ENCODE measurements at regions not wholly inside any gene's neighbourhood (a gene's known extent, or its start where the extent isn't known, plus 50 kb on each side); places are given as distances from the start of the nearest gene placed in this dataset.

DNA sequence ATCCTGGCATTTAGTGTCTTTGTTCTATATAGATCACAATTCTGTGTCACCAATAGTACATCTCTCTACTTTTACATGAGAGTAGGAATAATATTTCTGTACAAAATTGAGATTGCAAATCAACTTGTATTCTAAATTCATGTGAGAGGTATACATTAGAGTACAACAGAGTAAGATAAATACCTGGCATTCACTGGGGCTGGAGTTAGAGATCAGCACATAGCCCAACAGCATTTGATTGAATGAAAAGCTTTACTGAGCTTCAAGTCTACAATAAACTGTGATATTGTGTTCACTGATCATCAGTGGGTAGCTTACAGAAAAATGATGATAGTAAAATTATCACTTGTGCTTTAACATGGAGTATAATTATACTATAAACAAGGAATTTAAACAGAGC, 1114.7 kb downstream of the REEP3 start:
- Histone ChIP-seq H3K4me1 (ENCODE audit: control insufficient read depth, insufficient read depth, low read length) (no peaks in the 10 kb centered on the region), H3K36me3 (ENCODE audit: control insufficient read depth in 2 of 2, insufficient read depth in 1 of 2, low read length in 2 of 2) (no peaks in the 10 kb centered on the region), H3K27ac (ENCODE audit: extremely low read depth, low read depth, low read length) (no peak overlapping the region), H3K9me3 (ENCODE audit: control insufficient read depth, insufficient read depth, low read depth, low read length) (no peaks in the 10 kb centered on the region), H3K4me3 (ENCODE audit: low read depth, low read length) (no peak overlapping the region)
- ChIA-PET POLR2A (no interaction called here), CTCF (interaction anchor here (0.6 kb wide), 1 partner anchor 81 kb away, joined by 3 read pairs; no protein-coding TSS in a partner anchor)
- TF ChIP-seq ZNF777 (tag by site-specific recombination; IDR thresholded peaks at IDR 0.05; ENCODE audit: borderline replicate concordance): no peak
- TF ChIP-seq, protein P1, sequence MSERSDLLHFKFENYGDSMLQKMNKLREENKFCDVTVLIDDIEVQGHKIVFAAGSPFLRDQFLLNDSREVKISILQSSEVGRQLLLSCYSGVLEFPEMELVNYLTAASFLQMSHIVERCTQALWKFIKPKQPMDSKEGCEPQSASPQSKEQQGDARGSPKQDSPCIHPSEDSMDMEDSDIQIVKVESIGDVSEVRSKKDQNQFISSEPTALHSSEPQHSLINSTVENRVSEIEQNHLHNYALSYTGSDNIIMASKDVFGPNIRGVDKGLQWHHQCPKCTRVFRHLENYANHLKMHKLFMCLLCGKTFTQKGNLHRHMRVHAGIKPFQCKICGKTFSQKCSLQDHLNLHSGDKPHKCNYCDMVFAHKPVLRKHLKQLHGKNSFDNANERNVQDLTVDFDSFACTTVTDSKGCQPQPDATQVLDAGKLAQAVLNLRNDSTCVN (tag by site-specific recombination; optimal IDR thresholded peaks at IDR 0.05): no peak
- TF ChIP-seq, protein P2, sequence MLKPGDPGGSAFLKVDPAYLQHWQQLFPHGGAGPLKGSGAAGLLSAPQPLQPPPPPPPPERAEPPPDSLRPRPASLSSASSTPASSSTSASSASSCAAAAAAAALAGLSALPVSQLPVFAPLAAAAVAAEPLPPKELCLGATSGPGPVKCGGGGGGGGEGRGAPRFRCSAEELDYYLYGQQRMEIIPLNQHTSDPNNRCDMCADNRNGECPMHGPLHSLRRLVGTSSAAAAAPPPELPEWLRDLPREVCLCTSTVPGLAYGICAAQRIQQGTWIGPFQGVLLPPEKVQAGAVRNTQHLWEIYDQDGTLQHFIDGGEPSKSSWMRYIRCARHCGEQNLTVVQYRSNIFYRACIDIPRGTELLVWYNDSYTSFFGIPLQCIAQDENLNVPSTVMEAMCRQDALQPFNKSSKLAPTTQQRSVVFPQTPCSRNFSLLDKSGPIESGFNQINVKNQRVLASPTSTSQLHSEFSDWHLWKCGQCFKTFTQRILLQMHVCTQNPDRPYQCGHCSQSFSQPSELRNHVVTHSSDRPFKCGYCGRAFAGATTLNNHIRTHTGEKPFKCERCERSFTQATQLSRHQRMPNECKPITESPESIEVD (tag by site-specific recombination; IDR thresholded peaks at IDR 0.05): no peak
- TF ChIP-seq, protein P3, sequence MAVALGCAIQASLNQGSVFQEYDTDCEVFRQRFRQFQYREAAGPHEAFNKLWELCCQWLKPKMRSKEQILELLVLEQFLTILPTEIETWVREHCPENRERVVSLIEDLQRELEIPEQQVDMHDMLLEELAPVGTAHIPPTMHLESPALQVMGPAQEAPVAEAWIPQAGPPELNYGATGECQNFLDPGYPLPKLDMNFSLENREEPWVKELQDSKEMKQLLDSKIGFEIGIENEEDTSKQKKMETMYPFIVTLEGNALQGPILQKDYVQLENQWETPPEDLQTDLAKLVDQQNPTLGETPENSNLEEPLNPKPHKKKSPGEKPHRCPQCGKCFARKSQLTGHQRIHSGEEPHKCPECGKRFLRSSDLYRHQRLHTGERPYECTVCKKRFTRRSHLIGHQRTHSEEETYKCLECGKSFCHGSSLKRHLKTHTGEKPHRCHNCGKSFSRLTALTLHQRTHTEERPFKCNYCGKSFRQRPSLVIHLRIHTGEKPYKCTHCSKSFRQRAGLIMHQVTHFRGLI (tag by site-specific recombination; IDR thresholded peaks at IDR 0.05): no peak
- TF ChIP-seq ZNF792 (tag by site-specific recombination; IDR thresholded peaks at IDR 0.05): no peak
- TF ChIP-seq KLF16 (tag by site-specific recombination; IDR thresholded peaks at IDR 0.05): no peak
- TF ChIP-seq ZNF670 (tag by site-specific recombination; IDR thresholded peaks at IDR 0.05; ENCODE audit: low read depth): no peak
- TF ChIP-seq, protein P4, sequence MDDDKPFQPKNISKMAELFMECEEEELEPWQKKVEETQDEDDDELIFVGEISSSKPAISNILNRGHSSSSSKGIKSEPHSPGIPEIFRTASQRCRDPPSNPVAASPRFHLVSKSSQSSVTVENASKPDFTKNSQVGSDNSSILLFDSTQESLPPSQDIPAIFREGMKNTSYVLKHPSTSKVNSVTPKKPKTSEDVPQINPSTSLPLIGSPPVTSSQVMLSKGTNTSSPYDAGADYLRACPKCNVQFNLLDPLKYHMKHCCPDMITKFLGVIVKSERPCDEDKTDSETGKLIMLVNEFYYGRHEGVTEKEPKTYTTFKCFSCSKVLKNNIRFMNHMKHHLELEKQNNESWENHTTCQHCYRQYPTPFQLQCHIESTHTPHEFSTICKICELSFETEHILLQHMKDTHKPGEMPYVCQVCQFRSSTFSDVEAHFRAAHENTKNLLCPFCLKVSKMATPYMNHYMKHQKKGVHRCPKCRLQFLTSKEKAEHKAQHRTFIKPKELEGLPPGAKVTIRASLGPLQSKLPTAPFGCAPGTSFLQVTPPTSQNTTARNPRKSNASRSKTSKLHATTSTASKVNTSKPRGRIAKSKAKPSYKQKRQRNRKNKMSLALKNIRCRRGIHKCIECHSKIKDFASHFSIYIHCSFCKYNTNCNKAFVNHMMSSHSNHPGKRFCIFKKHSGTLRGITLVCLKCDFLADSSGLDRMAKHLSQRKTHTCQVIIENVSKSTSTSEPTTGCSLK (tag by site-specific recombination; IDR thresholded peaks at IDR 0.05): no peak
- TF ChIP-seq, protein P5, sequence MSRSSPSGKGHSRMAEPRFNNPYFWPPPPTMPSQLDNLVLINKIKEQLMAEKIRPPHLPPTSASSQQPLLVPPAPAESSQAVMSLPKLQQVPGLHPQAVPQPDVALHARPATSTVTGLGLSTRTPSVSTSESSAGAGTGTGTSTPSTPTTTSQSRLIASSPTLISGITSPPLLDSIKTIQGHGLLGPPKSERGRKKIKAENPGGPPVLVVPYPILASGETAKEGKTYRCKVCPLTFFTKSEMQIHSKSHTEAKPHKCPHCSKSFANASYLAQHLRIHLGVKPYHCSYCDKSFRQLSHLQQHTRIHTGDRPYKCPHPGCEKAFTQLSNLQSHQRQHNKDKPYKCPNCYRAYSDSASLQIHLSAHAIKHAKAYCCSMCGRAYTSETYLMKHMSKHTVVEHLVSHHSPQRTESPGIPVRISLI (tag by site-specific recombination; IDR thresholded peaks at IDR 0.05): no peak
- TF ChIP-seq ZNF341 (tag by site-specific recombination; IDR thresholded peaks at IDR 0.05; ENCODE audit: low read depth): no peak
- no peak for TF ChIP-seq ZNF571 (tag by site-specific recombination; IDR thresholded peaks at IDR 0.05)
- no peak for TF ChIP-seq ZNF114 (tag by site-specific recombination; IDR thresholded peaks at IDR 0.05)
- TF ChIP-seq, protein P6, sequence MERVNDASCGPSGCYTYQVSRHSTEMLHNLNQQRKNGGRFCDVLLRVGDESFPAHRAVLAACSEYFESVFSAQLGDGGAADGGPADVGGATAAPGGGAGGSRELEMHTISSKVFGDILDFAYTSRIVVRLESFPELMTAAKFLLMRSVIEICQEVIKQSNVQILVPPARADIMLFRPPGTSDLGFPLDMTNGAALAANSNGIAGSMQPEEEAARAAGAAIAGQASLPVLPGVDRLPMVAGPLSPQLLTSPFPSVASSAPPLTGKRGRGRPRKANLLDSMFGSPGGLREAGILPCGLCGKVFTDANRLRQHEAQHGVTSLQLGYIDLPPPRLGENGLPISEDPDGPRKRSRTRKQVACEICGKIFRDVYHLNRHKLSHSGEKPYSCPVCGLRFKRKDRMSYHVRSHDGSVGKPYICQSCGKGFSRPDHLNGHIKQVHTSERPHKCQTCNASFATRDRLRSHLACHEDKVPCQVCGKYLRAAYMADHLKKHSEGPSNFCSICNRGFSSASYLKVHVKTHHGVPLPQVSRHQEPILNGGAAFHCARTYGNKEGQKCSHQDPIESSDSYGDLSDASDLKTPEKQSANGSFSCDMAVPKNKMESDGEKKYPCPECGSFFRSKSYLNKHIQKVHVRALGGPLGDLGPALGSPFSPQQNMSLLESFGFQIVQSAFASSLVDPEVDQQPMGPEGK (tag by site-specific recombination; IDR thresholded peaks at IDR 0.05): no peak

DNA sequence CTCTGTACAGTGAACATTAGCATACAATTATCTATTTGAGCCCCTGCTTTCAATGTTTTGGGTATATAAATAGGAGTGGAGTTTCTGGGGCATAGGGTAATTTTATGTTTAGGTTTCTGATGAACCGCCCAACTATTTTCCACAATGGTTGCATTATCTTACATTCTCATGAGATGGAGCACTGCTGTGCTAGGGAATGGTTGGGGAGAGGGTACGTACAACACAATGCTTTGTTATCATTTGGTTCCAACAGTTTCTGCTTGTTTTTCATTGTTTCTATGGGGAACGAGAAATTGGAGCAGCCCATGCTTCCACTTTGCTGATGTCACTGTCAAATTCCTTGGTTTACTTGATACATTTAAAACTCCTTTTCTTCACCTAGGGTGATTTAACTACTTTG, 1115.3 kb downstream of the REEP3 start:
- H3K36me3 ChIP-seq (ENCODE audit: control insufficient read depth in 2 of 2, insufficient read depth in 1 of 2, low read length in 2 of 2): no peaks in the 10 kb centered on the region
- H3K9me3 ChIP-seq (ENCODE audit: control insufficient read depth, insufficient read depth, low read depth, low read length): no peaks in the 10 kb centered on the region
- H3K27ac ChIP-seq (ENCODE audit: extremely low read depth, low read depth, low read length): no peak overlapping the region
- ChIA-PET POLR2A (no interaction called here), CTCF (interaction anchor here (1.0 kb wide), 1 partner anchor 9 kb away, joined by 3 read pairs; no protein-coding TSS in a partner anchor)
- H3K4me1 ChIP-seq (ENCODE audit: control insufficient read depth, insufficient read depth, low read length): no peaks in the 10 kb centered on the region
- H3K4me3 ChIP-seq (ENCODE audit: low read depth, low read length): no peak overlapping the region
- TF ChIP-seq OSR2 (tag by site-specific recombination; IDR thresholded peaks at IDR 0.05): no peak
- no peak for TF ChIP-seq SCRT1 (tag by site-specific recombination; IDR thresholded peaks at IDR 0.05; ENCODE audit: borderline replicate concordance)
- TF ChIP-seq, protein P7, sequence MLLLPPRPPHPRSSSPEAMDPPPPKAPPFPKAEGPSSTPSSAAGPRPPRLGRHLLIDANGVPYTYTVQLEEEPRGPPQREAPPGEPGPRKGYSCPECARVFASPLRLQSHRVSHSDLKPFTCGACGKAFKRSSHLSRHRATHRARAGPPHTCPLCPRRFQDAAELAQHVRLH (tag by site-specific recombination; IDR thresholded peaks at IDR 0.05): no peak
- no peak for TF ChIP-seq ZSCAN30 (tag by site-specific recombination; IDR thresholded peaks at IDR 0.05)
- TF ChIP-seq, protein P8, sequence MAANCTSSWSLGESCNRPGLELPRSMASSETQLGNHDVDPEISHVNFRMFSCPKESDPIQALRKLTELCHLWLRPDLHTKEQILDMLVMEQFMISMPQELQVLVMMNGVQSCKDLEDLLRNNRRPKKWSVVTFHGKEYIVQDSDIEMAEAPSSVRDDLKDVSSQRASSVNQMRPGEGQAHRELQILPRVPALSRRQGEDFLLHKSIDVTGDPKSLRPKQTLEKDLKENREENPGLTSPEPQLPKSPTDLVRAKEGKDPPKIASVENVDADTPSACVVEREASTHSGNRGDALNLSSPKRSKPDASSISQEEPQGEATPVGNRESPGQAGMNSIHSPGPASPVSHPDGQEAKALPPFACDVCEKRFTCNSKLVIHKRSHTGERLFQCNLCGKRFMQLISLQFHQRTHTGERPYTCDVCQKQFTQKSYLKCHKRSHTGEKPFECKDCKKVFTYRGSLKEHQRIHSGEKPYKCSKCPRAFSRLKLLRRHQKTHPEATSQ (tag by site-specific recombination; IDR thresholded peaks at IDR 0.05): no peak
- TF ChIP-seq, protein P9, sequence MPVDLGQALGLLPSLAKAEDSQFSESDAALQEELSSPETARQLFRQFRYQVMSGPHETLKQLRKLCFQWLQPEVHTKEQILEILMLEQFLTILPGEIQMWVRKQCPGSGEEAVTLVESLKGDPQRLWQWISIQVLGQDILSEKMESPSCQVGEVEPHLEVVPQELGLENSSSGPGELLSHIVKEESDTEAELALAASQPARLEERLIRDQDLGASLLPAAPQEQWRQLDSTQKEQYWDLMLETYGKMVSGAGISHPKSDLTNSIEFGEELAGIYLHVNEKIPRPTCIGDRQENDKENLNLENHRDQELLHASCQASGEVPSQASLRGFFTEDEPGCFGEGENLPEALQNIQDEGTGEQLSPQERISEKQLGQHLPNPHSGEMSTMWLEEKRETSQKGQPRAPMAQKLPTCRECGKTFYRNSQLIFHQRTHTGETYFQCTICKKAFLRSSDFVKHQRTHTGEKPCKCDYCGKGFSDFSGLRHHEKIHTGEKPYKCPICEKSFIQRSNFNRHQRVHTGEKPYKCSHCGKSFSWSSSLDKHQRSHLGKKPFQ (tag by site-specific recombination; IDR thresholded peaks at IDR 0.05): no peak
